Fibroblast of lung (primary cell): ENCODE measurements at regions not wholly inside any gene's neighbourhood (a gene's known extent, or its start where the extent isn't known, plus 50 kb on each side); places are given as distances from the start of the nearest gene placed in this dataset.

Source experiments
- DNase-seq, 2 donors: peaks; one replicate each; pipeline versions ENCODE4 v3.0.0 to v3.0.0-alpha.2; 2010; ENCODE audit warnings: low read depth in 2 of 2
- H2AFZ ChIP-seq: 2 replicates; pipeline ENCODE4 v1.5.1; 2012; ENCODE audit warnings: low read length, control low read depth, inconsistent platforms
- H3K27ac ChIP-seq: 2 replicates; pipeline ENCODE4 v1.5.1; 2011; ENCODE audit warnings: low read length, control low read depth; ENCODE audit not compliant: insufficient read depth
- H3K27me3 ChIP-seq: 2 replicates; pipeline ENCODE4 v1.5.1; 2011; ENCODE audit warnings: mild to moderate bottlenecking, low read length; ENCODE audit not compliant: control insufficient read depth, insufficient read depth
- H3K36me3 ChIP-seq: 2 replicates; pipeline ENCODE4 v1.5.1; 2011; ENCODE audit warnings: low read length; ENCODE audit not compliant: control insufficient read depth, insufficient read depth
- H3K4me1 ChIP-seq: 2 replicates; pipeline ENCODE4 v1.5.1; 2011; ENCODE audit warnings: low read length; ENCODE audit not compliant: control insufficient read depth, insufficient read depth; ENCODE audit errors: extremely low read depth
- H3K4me2 ChIP-seq: 2 replicates; pipeline ENCODE4 v1.5.1; 2011; ENCODE audit warnings: low read length, control low read depth; ENCODE audit not compliant: insufficient read depth; ENCODE audit errors: extremely low read depth
- H3K4me3 ChIP-seq, 4 experiments: fragments of 200-600 bp in 1 of 4; sonication (generic) in 1 of 4; replicated peaks in 1 of 4; 2 replicates each; pipeline ENCODE4 v1.5.1; 2011 to 2016; ENCODE audit warnings: low read length in 4 of 4, low read depth in 3 of 4, mild to moderate bottlenecking in 3 of 4, control low read depth in 2 of 4, inconsistent platforms in 1 of 4, mixed read lengths in 1 of 4; ENCODE audit not compliant: insufficient read depth in 1 of 4; ENCODE audit errors: control extremely low read depth in 1 of 4
- H3K79me2 ChIP-seq: 2 replicates; pipeline ENCODE4 v1.5.1; 2012; ENCODE audit warnings: mild to moderate bottlenecking, low read length, inconsistent platforms; ENCODE audit not compliant: control insufficient read depth, insufficient read depth
- H3K9ac ChIP-seq: 2 replicates; pipeline ENCODE4 v1.5.1; 2011; ENCODE audit warnings: mild to moderate bottlenecking, low read length, control low read depth; ENCODE audit not compliant: insufficient read depth
- H3K9me3 ChIP-seq: 2 replicates; pipeline ENCODE4 v1.5.1; 2012; ENCODE audit warnings: low read depth, low read length; ENCODE audit not compliant: control insufficient read depth, insufficient read depth
- H4K20me1 ChIP-seq: 2 replicates; pipeline ENCODE4 v1.5.1; 2011; ENCODE audit warnings: low read length; ENCODE audit not compliant: control insufficient read depth, insufficient read depth; ENCODE audit errors: extremely low read depth
- EZH2 ChIP-seq: IDR thresholded peaks from 2 replicates; pipeline ENCODE4 v1.5.1; 2012; ENCODE audit warnings: low read length, control low read depth, mild to moderate bottlenecking; ENCODE audit errors: missing control alignments
- TF ChIP-seq, protein P1 (sequence below), 2 donors: IDR thresholded peaks in 1 of 2; conservative IDR thresholded peaks in 1 of 2; 1 replicate in 1 of 2; 2 replicates in 1 of 2; pipeline ENCODE4 v1.5.1; 2011 to 2012; ENCODE audit warnings: low read length in 2 of 2, control low read depth in 1 of 2, inconsistent platforms in 1 of 2, low read depth in 1 of 2, mild to moderate bottlenecking in 1 of 2

DNA sequence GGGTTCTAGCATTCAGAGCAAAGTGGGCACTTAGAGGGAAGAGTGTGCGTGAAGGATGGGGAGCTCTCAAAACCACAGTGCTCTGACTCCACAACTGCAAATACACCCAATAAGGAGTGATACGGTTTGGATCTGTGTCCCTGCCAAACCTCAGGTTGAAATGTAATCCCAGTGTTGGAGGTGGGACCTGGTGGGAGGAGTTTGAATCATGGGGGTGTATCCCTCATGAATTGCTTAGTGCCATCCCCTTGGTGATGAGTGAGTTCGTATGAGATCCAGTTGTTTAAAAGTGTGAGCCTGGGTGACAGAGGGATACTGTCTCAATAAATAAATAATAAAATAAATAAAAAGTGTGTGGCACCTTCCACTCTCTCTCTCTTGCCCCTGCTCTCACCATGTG, 50.3 kb upstream of the CCDC85A start:
- H3K4me1 ChIP-seq, result no peaks in the 10 kb centered on the region
- DNase-seq, result no peak
- H3K27ac ChIP-seq, result no peak overlapping the region
- no peak overlapping the region for H3K4me3 ChIP-seq
- TF ChIP-seq EZH2, result no peak
- TF ChIP-seq, protein P1, sequence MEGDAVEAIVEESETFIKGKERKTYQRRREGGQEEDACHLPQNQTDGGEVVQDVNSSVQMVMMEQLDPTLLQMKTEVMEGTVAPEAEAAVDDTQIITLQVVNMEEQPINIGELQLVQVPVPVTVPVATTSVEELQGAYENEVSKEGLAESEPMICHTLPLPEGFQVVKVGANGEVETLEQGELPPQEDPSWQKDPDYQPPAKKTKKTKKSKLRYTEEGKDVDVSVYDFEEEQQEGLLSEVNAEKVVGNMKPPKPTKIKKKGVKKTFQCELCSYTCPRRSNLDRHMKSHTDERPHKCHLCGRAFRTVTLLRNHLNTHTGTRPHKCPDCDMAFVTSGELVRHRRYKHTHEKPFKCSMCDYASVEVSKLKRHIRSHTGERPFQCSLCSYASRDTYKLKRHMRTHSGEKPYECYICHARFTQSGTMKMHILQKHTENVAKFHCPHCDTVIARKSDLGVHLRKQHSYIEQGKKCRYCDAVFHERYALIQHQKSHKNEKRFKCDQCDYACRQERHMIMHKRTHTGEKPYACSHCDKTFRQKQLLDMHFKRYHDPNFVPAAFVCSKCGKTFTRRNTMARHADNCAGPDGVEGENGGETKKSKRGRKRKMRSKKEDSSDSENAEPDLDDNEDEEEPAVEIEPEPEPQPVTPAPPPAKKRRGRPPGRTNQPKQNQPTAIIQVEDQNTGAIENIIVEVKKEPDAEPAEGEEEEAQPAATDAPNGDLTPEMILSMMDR (conservative IDR thresholded peaks at IDR 0.05 in 1 of 2, IDR thresholded peaks at IDR 0.05 in 1 of 2; ENCODE audit: low read depth in 1 of 2, low read length in 2 of 2), result no peak
- H3K9ac ChIP-seq, result no peak overlapping the region
- no peak overlapping the region for H2AFZ ChIP-seq
- H3K36me3 ChIP-seq, result no peaks in the 10 kb centered on the region
- no peaks in the 10 kb centered on the region for H3K79me2 ChIP-seq
- no peaks in the 10 kb centered on the region for H4K20me1 ChIP-seq
- H3K27me3 ChIP-seq, result no peaks in the 10 kb centered on the region
- H3K4me2 ChIP-seq, result no peak overlapping the region
- H3K9me3 ChIP-seq, result no peaks in the 10 kb centered on the region

DNA sequence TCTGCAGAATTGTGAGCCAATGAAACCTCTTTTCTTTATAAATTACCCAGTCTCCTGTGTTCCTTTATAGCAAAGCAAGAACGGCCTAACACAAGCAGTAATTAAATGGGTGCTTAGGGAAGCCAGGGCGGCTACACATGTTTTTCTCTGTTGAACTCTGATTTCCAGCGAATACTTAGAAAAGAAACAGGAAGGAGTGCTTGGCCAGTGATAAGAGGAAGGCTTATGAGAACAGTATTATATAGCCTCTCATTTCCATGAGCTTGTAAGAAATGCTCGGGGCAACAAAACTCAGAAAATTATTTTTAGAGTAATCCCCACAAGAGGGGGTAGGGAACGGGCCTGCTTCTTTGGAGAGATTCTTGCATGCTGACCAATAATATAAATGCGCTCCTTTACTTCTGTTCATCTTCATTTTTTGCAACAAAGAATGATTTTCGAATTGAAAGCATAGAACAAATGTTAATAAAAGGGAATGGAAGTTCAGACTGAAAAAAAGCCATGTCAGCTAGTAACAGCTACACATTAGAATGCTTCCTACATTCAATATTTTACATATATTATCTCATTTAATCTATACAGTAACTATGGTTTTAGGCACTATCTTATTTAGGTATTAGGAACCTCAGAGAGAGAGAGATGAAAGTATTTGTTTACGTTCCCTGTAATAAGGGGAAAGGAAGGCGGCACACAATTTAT, 49.7 kb upstream of the CCDC85A start:
- no peak overlapping the region for H3K4me2 ChIP-seq
- H3K79me2 ChIP-seq, result no peaks in the 10 kb centered on the region
- no peaks in the 10 kb centered on the region for H4K20me1 ChIP-seq
- no peaks in the 10 kb centered on the region for H3K4me1 ChIP-seq
- no peak overlapping the region for H3K4me3 ChIP-seq
- no peak for TF ChIP-seq EZH2
- TF ChIP-seq, protein P1 (conservative IDR thresholded peaks at IDR 0.05 in 1 of 2, IDR thresholded peaks at IDR 0.05 in 1 of 2; ENCODE audit: low read depth in 1 of 2, low read length in 2 of 2), result no peak
- no peak overlapping the region for H3K27ac ChIP-seq
- no peaks in the 10 kb centered on the region for H3K27me3 ChIP-seq
- no peaks in the 10 kb centered on the region for H3K9me3 ChIP-seq
- DNase-seq, result no peak
- no peak overlapping the region for H2AFZ ChIP-seq
- no peaks in the 10 kb centered on the region for H3K36me3 ChIP-seq
- H3K9ac ChIP-seq, result no peak overlapping the region
